Kidney (tissue), 13 donors: ENCODE measurements at regions not wholly inside any gene's neighbourhood (a gene's known extent, or its start where the extent isn't known, plus 50 kb on each side); places are given as distances from the start of the nearest gene placed in this dataset.

Experiments used
- DNase-seq, 5 donors: peaks; one replicate each; pipeline ENCODE4 v3.0.0-alpha.2; 2013 to 2020
- FAIRE-seq: peaks from 2 replicates; lab custom pipeline; 2012; peaks lifted over from hg19 to GRCh38; lab: Jason Lieb, UNC
- H3K27ac ChIP-seq, 2 donors: one replicate each; pipeline ENCODE4 v1.7.0; 2013; ENCODE audit warnings: low read depth in 2 of 2, low read length in 2 of 2, inconsistent platforms in 1 of 2
- H3K27me3 ChIP-seq: one replicate; pipeline ENCODE4 v1.7.1; 2013; ENCODE audit warnings: low read length, inconsistent platforms; ENCODE audit not compliant: control insufficient read depth, insufficient read depth
- H3K36me3 ChIP-seq, 3 donors: one replicate each; pipeline versions ENCODE4 v1.7.0 to v1.7.1; 2013; ENCODE audit warnings: low read length in 3 of 3, control low read depth in 1 of 3, inconsistent platforms in 1 of 3; ENCODE audit not compliant: insufficient read depth in 3 of 3, control insufficient read depth in 2 of 3
- H3K4me1 ChIP-seq, 3 donors: one replicate each; pipeline versions ENCODE4 v1.7.0 to v1.7.1; 2013; ENCODE audit warnings: low read length in 3 of 3, inconsistent platforms in 1 of 3, low read depth in 1 of 3; ENCODE audit not compliant: control insufficient read depth in 2 of 3, insufficient read depth in 2 of 3
- H3K4me3 ChIP-seq, 3 donors: one replicate each; pipeline versions ENCODE4 v1.7.0 to v1.8.1; 2013; ENCODE audit warnings: low read length in 3 of 3, control low read depth in 1 of 3, inconsistent platforms in 1 of 3
- H3K9ac ChIP-seq, 3 donors: one replicate each; pipeline versions ENCODE4 v1.7.0 to v1.7.1; 2013; ENCODE audit warnings: low read length in 3 of 3, control low read depth in 1 of 3, inconsistent platforms in 1 of 3
- H3K9me3 ChIP-seq, 3 donors: one replicate each; pipeline versions ENCODE4 v1.7.0 to v1.7.1; 2013; ENCODE audit warnings: low read length in 3 of 3, control low read depth in 1 of 3, inconsistent platforms in 1 of 3; ENCODE audit not compliant: control insufficient read depth in 2 of 3, insufficient read depth in 1 of 3
- intact Hi-C: fragments of 100-400 bp; cut with DNase I; formaldehyde crosslinking; loops from one replicate; pipeline ENCODE4 v1.11.1; 2022
- TF ChIP-seq, protein P1 (sequence below): IDR thresholded peaks from 3 replicates; pipeline ENCODE4 v1.5.1; 2012; ENCODE audit warnings: mild to moderate bottlenecking, moderate library complexity, borderline replicate concordance; ENCODE audit not compliant: insufficient read depth; ENCODE audit errors: extremely low read depth
- donor health status: control.
- donor health status: control.
- donor health status: control.
- donor health status: control.
- donor health status: control.
- donor health status: DM: yes; HTN: yes; CAD: no.
- donor health status: Normal renal cell carcinoma (clear cell type).

DNA sequence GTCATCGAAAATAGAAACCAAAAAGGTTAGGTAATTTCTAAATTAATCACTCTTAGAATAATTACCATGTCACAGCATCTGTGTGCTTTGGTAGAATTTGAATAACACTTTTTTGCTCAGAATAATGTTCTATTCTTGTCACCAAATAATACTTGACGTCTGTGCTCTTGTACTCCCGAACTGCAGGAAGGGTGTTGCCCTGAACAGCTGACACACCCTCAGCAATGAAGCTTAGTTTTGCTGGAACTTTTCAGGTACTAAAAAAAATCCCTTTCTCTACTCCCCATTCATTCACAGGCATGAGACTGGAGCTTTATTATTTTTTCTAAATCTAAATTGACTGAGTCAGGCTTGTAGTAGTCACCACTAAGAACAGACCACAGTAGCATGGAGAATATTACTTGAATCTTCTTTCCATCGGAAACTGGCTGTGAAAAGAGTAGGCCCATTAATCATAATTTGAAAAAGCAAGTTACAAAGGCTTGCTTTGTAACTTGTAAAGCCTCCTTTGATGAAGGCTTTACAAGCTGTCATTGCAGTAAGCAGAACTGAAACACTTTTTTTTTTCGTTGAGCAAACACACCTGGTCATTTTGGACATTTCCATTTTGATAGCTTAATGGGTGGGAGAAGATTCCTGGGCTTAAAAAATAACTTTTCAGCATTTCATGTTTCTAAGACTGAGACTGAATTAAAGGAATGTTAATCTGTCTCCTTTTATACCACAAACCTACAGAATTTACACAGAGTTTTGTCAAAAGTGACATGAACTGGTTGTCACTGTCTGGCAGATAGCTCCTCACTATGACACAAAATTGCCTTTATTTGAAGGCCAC, 70.3 kb upstream of the PELI1 start:
- Histone ChIP-seq H3K27ac (peak overlapping the region in 1 of 2 donors; percentile 20), H3K4me1 (peaks cover 0 to 4% (median 0%) of the 10 kb centered on the region in 3 donors), H3K9me3 (no peaks in the 10 kb centered on the region), H3K4me3 (no peak overlapping the region), H3K27me3 (no peaks in the 10 kb centered on the region), H3K36me3 (no peaks in the 10 kb centered on the region), H3K9ac (no peak overlapping the region)
- DNase-seq (peak in 2 of 5 donors; percentile 66 to 82), FAIRE-seq (no peak)
- intact Hi-C loops = no loop called here
- TF ChIP-seq, protein P1, sequence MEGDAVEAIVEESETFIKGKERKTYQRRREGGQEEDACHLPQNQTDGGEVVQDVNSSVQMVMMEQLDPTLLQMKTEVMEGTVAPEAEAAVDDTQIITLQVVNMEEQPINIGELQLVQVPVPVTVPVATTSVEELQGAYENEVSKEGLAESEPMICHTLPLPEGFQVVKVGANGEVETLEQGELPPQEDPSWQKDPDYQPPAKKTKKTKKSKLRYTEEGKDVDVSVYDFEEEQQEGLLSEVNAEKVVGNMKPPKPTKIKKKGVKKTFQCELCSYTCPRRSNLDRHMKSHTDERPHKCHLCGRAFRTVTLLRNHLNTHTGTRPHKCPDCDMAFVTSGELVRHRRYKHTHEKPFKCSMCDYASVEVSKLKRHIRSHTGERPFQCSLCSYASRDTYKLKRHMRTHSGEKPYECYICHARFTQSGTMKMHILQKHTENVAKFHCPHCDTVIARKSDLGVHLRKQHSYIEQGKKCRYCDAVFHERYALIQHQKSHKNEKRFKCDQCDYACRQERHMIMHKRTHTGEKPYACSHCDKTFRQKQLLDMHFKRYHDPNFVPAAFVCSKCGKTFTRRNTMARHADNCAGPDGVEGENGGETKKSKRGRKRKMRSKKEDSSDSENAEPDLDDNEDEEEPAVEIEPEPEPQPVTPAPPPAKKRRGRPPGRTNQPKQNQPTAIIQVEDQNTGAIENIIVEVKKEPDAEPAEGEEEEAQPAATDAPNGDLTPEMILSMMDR = no peak

DNA sequence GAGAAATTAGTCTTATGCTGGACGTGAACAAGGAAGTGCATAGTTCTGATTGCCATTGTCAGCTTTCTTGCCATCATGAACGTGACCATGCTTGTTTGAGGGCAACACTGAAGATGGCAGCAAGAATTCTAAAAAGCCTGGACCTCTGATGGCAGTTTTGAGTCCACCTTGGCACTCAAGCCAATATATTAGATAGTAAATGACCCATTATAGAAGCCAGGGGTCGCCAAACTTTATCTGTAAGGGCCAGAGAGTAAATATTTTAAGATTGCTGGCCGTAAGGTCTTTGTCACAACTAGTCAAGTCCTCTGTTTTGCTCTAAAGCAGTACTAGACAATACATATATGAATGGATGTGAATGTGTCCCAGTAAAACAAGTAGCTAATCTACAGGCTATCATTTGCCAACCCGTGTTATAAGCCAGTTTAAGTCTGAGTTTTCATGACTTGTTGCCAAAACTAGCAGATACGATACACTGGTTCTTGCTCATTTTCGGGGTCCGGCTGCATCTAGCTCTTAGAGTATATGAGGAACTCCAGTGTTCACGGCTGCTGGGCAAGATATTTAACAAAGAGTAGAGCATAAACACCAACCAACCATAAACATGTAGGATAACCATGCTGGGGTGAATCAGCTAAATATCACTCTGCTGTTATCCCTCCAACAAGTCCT, 73.1 kb upstream of the PELI1 start:
- no peak for DNase-seq
- Histone ChIP-seq H3K4me3 (no peak overlapping the region), H3K36me3 (no peaks in the 10 kb centered on the region), H3K9ac (no peak overlapping the region), H3K27me3 (no peaks in the 10 kb centered on the region), H3K27ac (no peak overlapping the region), H3K4me1 (peaks cover 0 to 4% (median 0%) of the 10 kb centered on the region in 3 donors), H3K9me3 (no peaks in the 10 kb centered on the region)
- no peak for FAIRE-seq
- intact Hi-C loops = no loop called here
- TF ChIP-seq, protein P1 = no peak

DNA sequence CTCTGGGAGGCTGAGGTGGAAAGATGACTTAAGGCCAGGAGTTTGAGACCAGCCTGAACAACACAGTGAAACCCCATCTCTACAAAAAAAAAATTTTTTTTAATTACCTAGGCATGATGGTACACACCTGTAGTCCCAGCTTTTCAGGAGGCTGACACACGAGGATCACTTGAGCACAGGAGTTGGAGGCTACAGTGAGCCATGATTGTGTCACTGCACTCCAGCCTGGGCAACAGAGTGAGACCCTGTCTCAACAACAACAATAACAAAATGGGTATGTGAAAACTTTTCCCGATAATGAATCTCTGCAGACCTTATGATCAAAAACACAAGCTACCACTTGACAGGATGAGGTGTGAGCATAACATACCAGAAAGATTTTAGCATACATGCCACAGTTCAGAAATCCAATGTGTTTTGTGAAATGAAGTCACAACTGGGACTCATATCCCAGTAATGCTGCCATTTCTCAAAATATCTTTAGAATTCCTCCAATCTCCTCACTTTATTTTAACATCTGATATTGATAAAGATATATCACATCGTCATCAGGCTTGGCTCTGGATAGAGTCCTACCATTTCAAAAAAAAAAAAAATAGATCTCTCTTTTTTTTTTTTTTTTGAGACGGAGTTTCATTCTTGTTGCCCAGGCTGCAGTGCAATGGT, 74.0 kb upstream of the PELI1 start:
- no peak overlapping the region for H3K27ac ChIP-seq
- intact Hi-C loops = no loop called here
- H3K27me3 ChIP-seq = no peaks in the 10 kb centered on the region
- H3K9me3 ChIP-seq = no peaks in the 10 kb centered on the region
- H3K4me3 ChIP-seq = no peak overlapping the region
- H3K4me1 ChIP-seq = peaks cover 0 to 4% (median 0%) of the 10 kb centered on the region in 3 donors
- H3K9ac ChIP-seq = no peak overlapping the region
- TF ChIP-seq, protein P1 = no peak
- H3K36me3 ChIP-seq = no peaks in the 10 kb centered on the region
- FAIRE-seq (no peak), DNase-seq (no peak)
